WTC11 (cell line): ENCODE measurements at regions not wholly inside any gene's neighbourhood (a gene's known extent, or its start where the extent isn't known, plus 50 kb on each side); places are given as distances from the start of the nearest gene placed in this dataset.

Experiments
- ATAC-seq: fragments of 200-7000 bp; cut with Tn5 transposase; 2 replicates; pipeline ENCODE4 v1.10.0; 2021; ENCODE audit warnings: mild to moderate bottlenecking, moderate library complexity
- CTCF ChIA-PET: fragments of 300-600 bp; sonication (Branson Sonifier 250); formaldehyde crosslinking; loops from one replicate; lab custom pipeline; 2021; ENCODE audit warnings: antibody characterized with exemption; lab: Charles Lee
- POLR2A ChIA-PET: fragments of 350-600 bp; sonication (Branson Sonifier 250); formaldehyde crosslinking; loops from one replicate; lab custom pipeline; 2021; ENCODE audit warnings: antibody characterized with exemption; lab: Charles Lee
- DNase-seq: peaks from one replicate; pipeline ENCODE4 v3.0.0; 2021; ENCODE audit warnings: low spot score
- H3K27ac Mint-ChIP-seq: 2 replicates; pipeline ENCODE4 v1.8.0; 2021; ENCODE audit warnings: mixed read lengths
- H3K27me3 Mint-ChIP-seq: 2 replicates; pipeline ENCODE4 v1.8.0; 2021; ENCODE audit warnings: low read depth, mild to moderate bottlenecking, moderate library complexity, mixed read lengths
- H3K36me3 Mint-ChIP-seq: 2 replicates; pipeline ENCODE4 v1.8.0; 2021; ENCODE audit warnings: mixed read lengths
- H3K4me1 Mint-ChIP-seq: 2 replicates; pipeline ENCODE4 v1.8.0; 2022; ENCODE audit warnings: mixed read lengths
- H3K4me3 Mint-ChIP-seq: 2 replicates; pipeline ENCODE4 v1.8.0; 2021; ENCODE audit warnings: mild to moderate bottlenecking, moderate library complexity, mixed read lengths
- H3K9me3 Mint-ChIP-seq: 2 replicates; pipeline ENCODE4 v1.8.0; 2021; ENCODE audit warnings: mixed read lengths
- AFF4 ChIP-seq: sonication (generic); formaldehyde crosslinking; IDR thresholded peaks from 2 replicates; pipeline ENCODE4 v1.8.1; 2023; ENCODE audit warnings: mild to moderate bottlenecking, missing genetic modification reagents, borderline replicate concordance
- AR ChIP-seq: fragments of 250-450 bp; sonication (Bioruptor Pico); IDR thresholded peaks from 2 replicates; pipeline ENCODE4 v1.9.0; 2021; ENCODE audit warnings: mild to moderate bottlenecking
- ELF4 ChIP-seq: sonication (generic); formaldehyde crosslinking; IDR thresholded peaks from 2 replicates; pipeline ENCODE4 v1.8.1; 2022; ENCODE audit warnings: low read depth, mild to moderate bottlenecking, moderate library complexity, missing genetic modification reagents
- ESRRA ChIP-seq: sonication (generic); formaldehyde crosslinking; IDR thresholded peaks from 2 replicates; pipeline ENCODE4 v1.8.1; 2022; ENCODE audit warnings: mild to moderate bottlenecking, missing genetic modification reagents, borderline replicate concordance
- HMGA2 ChIP-seq: fragments of 250-450 bp; sonication (Bioruptor Pico); IDR thresholded peaks from 2 replicates; pipeline ENCODE4 v1.4.0; 2021; ENCODE audit warnings: mild to moderate bottlenecking, moderate library complexity
- JAZF1 ChIP-seq: fragments of 250-450 bp; sonication (Bioruptor Pico); IDR thresholded peaks from 2 replicates; pipeline ENCODE4 v1.9.0; 2021; ENCODE audit warnings: moderate library complexity, mild to moderate bottlenecking, inconsistent platforms
- NFYB ChIP-seq: sonication (generic); formaldehyde crosslinking; conservative IDR thresholded peaks from 2 replicates; pipeline ENCODE4 v1.8.0; 2022; ENCODE audit warnings: low read depth, missing genetic modification reagents
- PRRX2 ChIP-seq: fragments of 250-450 bp; sonication (Bioruptor Pico); IDR thresholded peaks from 2 replicates; pipeline ENCODE4 v1.8.0; 2021; ENCODE audit warnings: mild to moderate bottlenecking
- RELA ChIP-seq: sonication (generic); formaldehyde crosslinking; IDR thresholded peaks from 2 replicates; pipeline ENCODE4 v1.8.1; 2022; ENCODE audit warnings: missing genetic modification reagents, mild to moderate bottlenecking, borderline replicate concordance
- RORB ChIP-seq: fragments of 250-450 bp; sonication (Bioruptor Pico); IDR thresholded peaks from 2 replicates; pipeline ENCODE4 v1.9.0; 2021; ENCODE audit warnings: mild to moderate bottlenecking
- SMAD4 ChIP-seq: sonication (generic); formaldehyde crosslinking; IDR thresholded peaks from 2 replicates; pipeline ENCODE4 v1.8.0; 2022; ENCODE audit warnings: mild to moderate bottlenecking, missing genetic modification reagents
- TP53 ChIP-seq: sonication (generic); formaldehyde crosslinking; IDR thresholded peaks from 2 replicates; pipeline ENCODE4 v1.8.1; 2023; ENCODE audit warnings: mild to moderate bottlenecking, missing genetic modification reagents
- ZNF425 ChIP-seq: fragments of 250-450 bp; sonication (Bioruptor Pico); conservative IDR thresholded peaks from 2 replicates; pipeline ENCODE4 v1.9.0; 2021; ENCODE audit warnings: mild to moderate bottlenecking
- ZNF532 ChIP-seq: fragments of 250-450 bp; sonication (Bioruptor Pico); IDR thresholded peaks from 2 replicates; pipeline ENCODE4 v1.9.0; 2021; ENCODE audit warnings: mild to moderate bottlenecking, borderline replicate concordance
- ZNF671 ChIP-seq: fragments of 250-450 bp; sonication (Bioruptor Pico); IDR thresholded peaks from 2 replicates; pipeline ENCODE4 v1.8.0; 2021; ENCODE audit warnings: mild to moderate bottlenecking

- no peaks in the 10 kb centered on the region for H3K27me3 Mint-ChIP-seq
- ChIA-PET CTCF (no interaction called here), POLR2A (no interaction called here)
- H3K9me3 Mint-ChIP-seq = peaks cover 6% of the 10 kb centered on the region
- no peak overlapping the region for H3K4me3 Mint-ChIP-seq
- no peaks in the 10 kb centered on the region for H3K36me3 Mint-ChIP-seq
- no peaks in the 10 kb centered on the region for H3K4me1 Mint-ChIP-seq
- H3K27ac Mint-ChIP-seq = no peak overlapping the region
- DNase-seq (no peak), ATAC-seq (no peak)
- TF ChIP-seq HMGA2 (CRISPR knock-in tag) = no peak
- no peak for TF ChIP-seq PRRX2 (CRISPR knock-in tag)
- no peak for TF ChIP-seq ZNF532 (CRISPR knock-in tag)
- no peak for TF ChIP-seq ZNF425 (CRISPR knock-in tag)
- no peak for TF ChIP-seq AFF4 (CRISPR knock-in tag)
- TF ChIP-seq SMAD4 (CRISPR knock-in tag) = no peak
- TF ChIP-seq ESRRA (CRISPR knock-in tag) = no peak
- no peak for TF ChIP-seq RORB (CRISPR knock-in tag)
- TF ChIP-seq AR (CRISPR knock-in tag) = no peak
- TF ChIP-seq TP53 = no peak
- TF ChIP-seq NFYB = no peak
- TF ChIP-seq ZNF671 (CRISPR knock-in tag) = no peak
- no peak for TF ChIP-seq ELF4 (CRISPR knock-in tag)
- TF ChIP-seq RELA = no peak
- no peak for TF ChIP-seq JAZF1
These were observed 51.7 kb upstream of the ATIC start for GRCh38 chr2:215260097-215260677.
